Superior temporal gyrus (tissue), 1 donor: ENCODE measurements at regions not wholly inside any gene's neighbourhood (a gene's known extent, or its start where the extent isn't known, plus 50 kb on each side); places are given as distances from the start of the nearest gene placed in this dataset.
A peak's percentile ranks its signal among the peaks of the same experiment; 100 is the strongest.

Source experiments
- DNase-seq: peaks from one replicate; pipeline ENCODE4 v3.0.0-alpha.2; 2016; ENCODE audit errors: extremely low spot score

- DNase-seq, result peak; percentile 29
Measured at GRCh38 chr11:70926543-70927201, 325.7 kb downstream of the SHANK2 start.

- no peak for DNase-seq
Measured at GRCh38 chr11:70928854-70929598, 323.4 kb downstream of the SHANK2 start.

- no peak for DNase-seq
Measured at GRCh38 chr11:70930215-70930614, 322.2 kb downstream of the SHANK2 start.

GRCh38 chr11:70931430-70931829 is 320.9 kb downstream of the SHANK2 start:
- no peak for DNase-seq

- no peak for DNase-seq
Measured at GRCh38 chr11:70933981-70934583, 318.3 kb downstream of the SHANK2 start.

- no peak for DNase-seq
Measured at GRCh38 chr11:70935006-70935768, 317.2 kb downstream of the SHANK2 start.

- no peak for DNase-seq
Measured at GRCh38 chr11:70942593-70942992, 309.8 kb downstream of the SHANK2 start.

GRCh38 chr11:70944141-70944540 is 308.2 kb downstream of the SHANK2 start:
- no peak for DNase-seq

GRCh38 chr11:70944636-70945035 is 307.7 kb downstream of the SHANK2 start:
- no peak for DNase-seq

GRCh38 chr11:70948398-70948797 is 304.0 kb downstream of the SHANK2 start:
- no peak for DNase-seq

- no peak for DNase-seq
Measured at GRCh38 chr11:70948855-70949531, 303.4 kb downstream of the SHANK2 start.

- no peak for DNase-seq
Measured at GRCh38 chr11:70951139-70951804, 301.1 kb downstream of the SHANK2 start.

GRCh38 chr11:70952191-70952590 is 300.2 kb downstream of the SHANK2 start:
- DNase-seq, result peak; percentile 55

GRCh38 chr11:70953720-70954119 is 298.7 kb downstream of the SHANK2 start:
- DNase-seq, result no peak

GRCh38 chr11:70954471-70954870 is 297.9 kb downstream of the SHANK2 start:
- no peak for DNase-seq
